GM18907 (cell line): ENCODE measurements at regions not wholly inside any gene's neighbourhood (a gene's known extent, or its start where the extent isn't known, plus 50 kb on each side); places are given as distances from the start of the nearest gene placed in this dataset.

Experiments used
- ATAC-seq: cut with Tn5 transposase; IDR thresholded peaks from one replicate; pipeline ENCODE4 v1.9.1; 2021; ENCODE audit warnings: mild to moderate bottlenecking, moderate library complexity; ENCODE audit not compliant: unreplicated experiment

DNA sequence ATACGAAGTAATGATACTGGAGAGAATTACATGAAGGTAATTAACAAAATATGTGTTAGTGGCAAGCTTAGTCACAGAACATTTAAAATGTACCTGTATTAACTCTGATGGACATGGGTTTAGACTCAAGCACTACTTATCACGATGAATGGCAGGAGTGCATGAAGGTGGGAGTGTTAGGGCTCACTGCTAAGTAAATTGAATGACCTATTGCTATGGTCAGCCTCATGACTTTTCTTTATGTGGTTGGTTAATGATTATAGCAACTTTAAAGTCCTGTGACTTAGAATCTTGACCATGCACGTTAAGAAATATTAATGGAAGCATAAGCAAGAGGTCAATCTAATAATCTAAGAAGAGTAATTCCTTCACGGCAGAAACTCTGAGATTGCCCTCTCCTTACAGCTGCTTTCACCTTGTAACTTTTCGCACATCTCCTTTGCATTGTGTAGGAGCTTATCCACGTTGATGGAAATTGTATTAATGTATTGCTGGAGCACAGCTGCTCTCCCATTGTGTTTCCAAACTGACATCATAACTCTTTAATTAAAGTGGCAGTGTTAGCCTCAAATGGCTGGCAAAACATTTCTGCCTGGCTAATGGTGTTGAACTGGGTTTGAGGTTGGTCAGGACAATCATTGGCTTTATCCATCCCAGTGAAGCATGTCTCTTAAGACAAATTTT is 114.5 kb downstream of the RXFP2 start:
- no peak for ATAC-seq

DNA sequence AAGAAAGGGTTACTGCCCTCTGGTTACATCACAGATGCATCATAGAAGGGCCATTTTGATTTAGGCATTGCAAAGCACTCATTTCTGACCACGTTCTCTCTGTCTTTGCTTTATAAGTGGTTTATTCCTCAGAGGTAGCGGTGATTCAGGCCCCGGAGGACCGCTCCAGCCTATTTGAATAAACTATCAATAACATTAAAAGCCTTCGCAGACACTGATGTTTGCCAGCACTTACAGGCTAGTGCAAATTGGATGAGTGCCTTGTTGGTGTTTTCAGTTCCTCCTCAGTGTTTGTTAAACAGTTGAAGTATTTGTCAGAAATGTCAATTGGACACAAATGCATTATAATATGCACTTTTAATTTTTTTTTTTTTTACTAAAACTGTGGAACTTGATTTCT is 120.2 kb downstream of the RXFP2 start:
- peak; percentile 62 for ATAC-seq

DNA sequence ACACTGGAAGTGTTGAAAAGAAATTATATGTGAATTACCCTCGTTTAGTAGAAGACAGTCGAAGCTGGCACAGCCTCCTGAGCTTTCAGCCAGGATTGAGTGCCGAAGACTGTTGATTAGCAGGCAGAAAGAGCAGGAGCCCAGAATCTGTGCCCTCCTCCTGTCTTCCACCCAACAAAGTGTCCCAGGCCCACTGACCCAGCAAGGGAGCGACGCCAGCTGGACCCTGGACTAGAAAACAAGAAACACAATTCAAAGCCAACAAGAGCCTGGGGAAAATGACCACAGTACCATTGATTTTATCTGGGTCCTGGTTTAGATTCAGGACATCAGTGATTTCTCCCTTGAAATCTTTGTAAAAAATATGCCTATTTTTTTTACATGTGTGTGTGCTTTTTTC is 120.7 kb downstream of the RXFP2 start:
- no peak for ATAC-seq

DNA sequence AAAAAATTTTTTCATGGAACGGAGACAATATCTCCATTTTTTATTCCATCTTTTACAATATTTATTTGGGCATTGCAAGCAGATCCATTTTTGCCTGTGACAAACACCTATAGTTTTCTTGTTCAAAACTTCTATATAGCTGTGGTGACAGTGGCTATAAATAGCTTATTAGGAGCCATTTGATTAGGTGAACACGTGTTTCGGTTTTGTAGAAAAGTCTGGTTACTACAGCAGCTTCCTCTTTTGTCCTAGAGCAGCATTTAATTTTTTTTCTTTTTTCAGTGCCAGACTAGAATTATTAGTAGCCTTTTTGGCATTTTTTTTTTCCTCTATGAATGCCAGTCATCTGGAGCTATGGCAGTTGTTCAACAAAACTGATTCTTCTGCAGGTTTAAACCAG is 123.5 kb downstream of the RXFP2 start:
- peak; percentile 64 for ATAC-seq

DNA sequence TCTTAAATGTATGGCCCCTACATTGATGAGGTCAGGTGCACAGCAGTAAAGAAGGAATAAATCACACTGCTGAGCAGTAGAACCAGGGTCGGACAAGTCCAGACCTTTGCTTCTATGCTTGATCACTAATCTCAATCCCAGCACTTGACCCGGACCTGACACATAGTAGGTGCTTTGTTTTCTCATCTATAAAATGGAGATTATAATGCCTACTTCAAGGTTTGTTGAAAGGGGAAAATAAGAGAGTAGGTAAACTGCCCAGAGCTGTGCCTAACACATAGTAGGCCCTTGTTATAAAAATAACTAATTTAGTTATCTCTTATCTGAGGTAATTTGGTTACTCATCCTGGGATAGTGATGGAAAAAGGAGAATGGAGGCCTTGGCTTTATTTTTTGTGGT is 125.0 kb downstream of the RXFP2 start:
- ATAC-seq, result no peak

DNA sequence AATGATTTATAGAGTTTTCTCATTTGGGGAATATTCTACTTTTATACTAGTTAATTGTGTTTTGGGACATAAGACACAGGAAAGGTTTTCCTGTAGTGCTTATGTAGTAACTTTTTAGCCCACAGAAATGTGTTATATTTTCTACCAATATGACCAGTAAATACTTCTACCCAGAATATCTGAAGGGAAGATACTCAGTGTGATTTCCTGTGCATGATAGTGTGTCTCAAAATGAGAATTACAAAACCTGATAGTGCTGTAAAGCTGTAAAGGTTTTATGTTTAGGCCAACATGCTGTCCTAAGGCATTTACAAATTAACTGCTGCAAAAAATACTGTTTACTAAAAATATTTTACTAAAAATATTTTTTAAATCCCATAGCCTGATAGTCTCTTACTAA is 126.8 kb downstream of the RXFP2 start:
- no peak for ATAC-seq

DNA sequence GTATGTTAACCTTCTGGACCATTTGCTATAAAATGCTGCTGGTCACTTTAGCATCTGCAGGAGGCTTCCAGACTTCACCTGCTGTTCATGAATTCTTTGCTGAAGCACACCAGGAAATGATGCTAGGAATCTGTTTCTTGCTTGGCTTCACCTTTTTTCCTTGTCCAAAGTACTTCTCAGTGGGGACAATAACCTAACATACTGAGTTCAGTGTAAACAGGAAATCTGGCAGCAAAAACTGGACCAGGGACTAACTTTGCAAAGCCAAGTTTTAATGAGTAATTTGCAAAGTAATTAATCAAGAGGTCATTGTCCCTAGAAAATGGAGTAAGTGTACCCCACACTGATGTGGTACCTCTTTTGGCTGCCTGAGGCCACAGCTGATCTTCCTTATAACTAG is 128.4 kb downstream of the RXFP2 start:
- no peak for ATAC-seq

DNA sequence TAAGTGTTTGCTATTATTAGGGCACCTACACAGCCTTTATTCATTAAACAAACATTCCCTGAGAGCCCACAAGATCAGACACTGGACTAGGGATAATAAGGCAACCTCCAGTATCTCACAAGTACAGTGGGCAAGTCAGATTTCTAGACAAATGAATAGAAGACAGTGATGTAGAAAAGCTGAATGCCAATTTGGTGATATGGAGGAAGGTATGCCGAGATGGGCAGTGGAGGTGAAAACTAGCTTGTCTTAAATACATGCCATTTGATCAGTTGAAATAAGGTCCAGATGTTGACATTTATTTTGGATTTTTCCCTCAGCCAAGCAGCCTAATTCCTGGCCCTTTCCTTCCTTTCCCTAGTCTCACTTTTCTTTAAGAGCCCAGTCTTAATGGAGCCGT is 130.3 kb downstream of the RXFP2 start:
- no peak for ATAC-seq

DNA sequence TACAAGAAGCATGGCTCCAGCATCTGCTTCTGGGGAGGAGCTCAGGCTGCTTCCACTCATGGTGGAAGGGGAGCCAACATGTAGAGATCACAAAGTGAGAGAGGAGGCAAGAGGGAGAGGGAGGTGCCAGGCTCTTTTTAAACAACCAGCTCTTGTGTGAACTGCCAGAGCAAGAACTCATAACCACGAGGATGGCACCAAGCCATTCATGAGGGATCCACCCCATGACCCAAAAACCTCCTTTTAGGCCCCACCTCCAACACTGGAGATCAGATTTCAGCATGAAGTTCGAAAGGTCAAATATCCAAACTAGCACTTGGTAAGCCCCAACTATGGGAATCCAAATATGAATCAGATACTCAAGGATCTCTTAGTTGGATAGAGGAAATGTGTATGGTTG is 131.2 kb downstream of the RXFP2 start:
- no peak for ATAC-seq

DNA sequence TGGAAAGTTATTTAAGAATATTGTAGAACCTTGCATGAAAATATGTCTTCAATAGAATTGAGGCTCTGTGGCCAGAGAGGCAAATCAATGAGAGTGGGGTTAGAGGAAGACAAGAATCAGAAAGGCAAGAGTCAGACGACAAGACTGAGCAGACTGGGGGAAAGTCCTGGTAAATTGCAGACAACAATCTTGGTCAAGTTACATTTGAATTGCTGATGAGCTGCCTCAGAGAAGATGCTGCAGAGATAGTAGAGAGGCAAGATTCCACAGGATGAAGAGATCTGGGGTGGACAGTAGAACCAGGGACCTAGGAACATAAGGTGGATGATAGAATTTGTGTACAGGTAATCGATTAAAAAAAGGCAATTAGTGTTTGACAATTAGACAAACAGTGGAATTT is 133.8 kb downstream of the RXFP2 start:
- ATAC-seq, result no peak

DNA sequence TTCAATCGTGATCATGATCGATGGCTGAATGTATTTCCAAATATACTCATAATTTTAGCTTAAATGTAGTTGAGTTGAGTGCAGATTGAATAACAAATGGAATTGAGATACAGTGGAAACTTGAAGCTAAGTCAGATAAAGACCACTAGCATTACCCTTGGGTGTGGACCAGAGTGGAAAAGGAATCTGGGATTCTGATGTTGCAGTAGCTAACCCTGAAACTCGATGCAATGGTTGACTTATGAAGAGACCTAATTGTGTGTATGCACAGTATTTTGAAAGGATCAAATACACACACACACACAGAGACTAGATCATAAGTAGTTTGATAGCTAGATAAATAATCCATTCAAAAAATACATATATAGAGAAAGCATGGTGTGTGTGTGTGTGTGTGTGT is 135.8 kb downstream of the RXFP2 start:
- ATAC-seq, result no peak

DNA sequence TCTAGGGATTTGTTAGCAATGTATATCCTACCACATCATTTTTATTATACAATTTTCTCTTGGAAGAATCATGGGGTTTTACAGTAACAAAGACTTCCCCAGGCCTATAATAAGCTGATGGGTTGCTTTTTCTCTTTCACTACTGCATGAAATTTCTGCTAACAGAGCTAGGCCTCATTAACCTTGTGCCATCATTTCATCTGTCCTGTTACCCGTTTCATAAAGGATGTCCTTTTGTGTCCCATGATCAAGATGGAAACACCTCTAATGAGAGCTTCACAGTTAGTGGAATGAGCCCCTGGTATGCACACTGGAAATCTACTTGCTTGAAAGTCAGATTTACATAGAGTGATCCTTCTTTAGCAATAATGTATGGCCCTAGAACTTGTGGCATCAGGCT is 138.7 kb downstream of the RXFP2 start:
- ATAC-seq, result no peak

DNA sequence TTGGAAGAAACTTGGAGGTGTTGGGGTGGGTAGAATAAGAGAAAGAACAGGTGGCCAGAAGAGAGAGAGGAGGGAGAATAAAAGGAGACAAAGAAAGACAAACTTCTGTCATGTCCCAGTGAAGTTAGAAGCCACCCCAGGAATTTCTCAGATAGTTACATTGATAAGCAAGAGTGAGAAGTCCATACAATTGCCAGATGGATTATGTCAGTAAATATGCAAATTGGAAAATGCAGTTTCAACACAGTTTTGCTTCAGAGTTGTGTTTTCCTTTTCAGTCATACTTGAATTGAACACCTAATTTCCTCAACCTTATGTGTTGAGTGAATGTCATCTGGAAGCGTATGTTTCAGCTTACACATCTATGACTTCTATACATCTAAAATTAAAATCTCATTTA is 139.2 kb downstream of the RXFP2 start:
- no peak for ATAC-seq

DNA sequence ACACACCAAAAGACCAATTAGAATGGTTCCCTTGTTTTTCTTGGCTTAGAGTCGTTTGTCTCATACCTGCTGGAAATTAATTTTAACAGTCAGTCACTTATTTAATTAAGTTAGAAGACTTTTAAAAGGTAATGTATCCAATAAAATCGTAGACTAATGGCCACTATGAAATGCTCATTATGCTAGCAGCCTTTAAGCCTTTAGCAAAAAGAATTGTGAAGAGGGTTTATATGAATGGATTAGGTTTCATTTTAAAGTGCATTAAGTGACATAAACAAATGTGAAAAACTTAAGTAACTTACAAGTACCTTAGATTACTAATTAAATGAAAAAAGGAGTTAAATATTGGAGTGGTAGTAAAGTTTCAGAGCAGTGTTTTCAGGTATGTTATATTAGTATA is 139.6 kb downstream of the RXFP2 start:
- ATAC-seq, result no peak

DNA sequence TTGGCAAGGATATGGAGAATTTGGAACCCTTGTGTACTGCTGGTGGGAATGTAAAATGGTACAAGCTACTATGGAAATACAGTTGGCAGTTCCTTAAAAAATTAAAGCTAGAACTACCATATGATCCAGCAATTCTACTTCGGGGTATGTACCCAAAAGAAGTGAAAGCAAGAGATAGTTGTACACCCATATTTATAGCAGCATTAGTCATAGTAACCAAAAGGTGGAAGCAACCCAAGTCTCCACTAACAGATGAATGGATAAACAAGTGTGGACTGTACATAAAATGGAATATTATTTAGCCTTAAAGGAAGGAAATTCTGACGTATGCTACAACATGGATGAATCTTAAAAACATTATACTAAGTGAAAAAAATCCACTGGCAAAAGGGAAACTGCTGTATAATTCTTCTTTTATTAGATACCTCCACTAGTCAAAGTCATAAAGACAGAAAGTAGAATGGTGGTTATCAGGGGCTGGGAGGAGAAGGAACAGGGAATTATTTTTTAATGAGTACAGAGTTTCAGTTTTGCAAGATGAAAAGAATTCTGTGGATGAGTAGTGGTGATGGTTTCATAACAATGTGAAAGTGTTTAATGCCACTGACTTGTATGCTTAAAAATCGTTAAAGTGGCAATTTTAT is 141.6 kb downstream of the RXFP2 start:
- no peak for ATAC-seq

DNA sequence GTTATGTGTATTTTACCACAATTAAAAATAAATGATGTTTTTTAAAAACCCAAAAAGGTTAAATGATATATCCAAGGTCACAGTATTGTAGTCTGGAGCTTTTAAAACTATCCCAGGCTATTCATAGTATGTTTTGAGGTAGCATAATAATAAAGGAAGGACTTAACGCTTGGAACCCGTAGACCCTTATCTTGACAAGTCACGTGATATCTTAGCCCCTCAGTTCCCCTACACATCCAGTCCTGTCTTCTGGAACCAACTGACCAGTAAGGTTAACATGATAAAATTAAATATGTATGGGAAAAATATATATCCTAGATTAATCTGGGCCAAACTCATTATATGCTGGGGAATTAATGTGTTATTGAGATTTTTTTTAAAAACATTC is 142.2 kb downstream of the RXFP2 start:
- no peak for ATAC-seq

DNA sequence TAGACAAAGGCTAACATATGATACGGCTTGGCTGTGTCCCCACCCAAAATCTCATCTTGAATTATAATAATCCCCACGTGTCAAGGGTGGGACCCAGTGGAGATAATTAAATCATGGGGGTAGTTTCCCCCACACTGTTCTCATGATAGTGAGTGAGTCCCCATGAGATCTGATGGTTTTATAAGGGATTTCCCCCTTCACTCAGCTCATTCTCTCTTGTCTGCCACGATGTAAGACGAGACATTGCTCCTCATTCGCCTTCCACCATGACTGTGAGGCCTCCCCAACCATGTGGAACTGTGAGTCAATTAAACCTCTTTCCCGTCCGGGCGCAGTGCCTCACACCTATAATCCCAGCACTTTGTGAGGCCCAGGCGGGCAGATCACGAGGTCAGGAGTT is 143.5 kb downstream of the RXFP2 start:
- ATAC-seq, result no peak

DNA sequence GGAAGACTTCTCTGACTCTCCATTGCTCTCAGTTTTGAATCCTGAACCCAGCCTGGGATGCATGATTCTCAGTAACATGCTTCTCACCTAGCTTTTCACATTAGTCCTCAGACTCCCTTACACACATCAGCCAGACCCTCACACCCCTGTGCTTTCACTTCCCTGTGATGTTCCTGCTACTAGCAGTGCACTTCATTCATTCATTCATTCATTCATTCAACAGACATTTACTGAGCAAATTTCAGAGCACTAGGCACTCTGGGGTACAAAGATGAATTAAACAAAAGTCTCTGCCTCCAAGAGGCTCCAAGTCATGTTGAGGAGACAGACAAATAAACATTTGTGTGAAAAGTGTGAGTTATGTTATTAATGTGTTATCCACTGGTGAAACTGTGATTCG is 145.2 kb downstream of the RXFP2 start:
- ATAC-seq, result no peak

DNA sequence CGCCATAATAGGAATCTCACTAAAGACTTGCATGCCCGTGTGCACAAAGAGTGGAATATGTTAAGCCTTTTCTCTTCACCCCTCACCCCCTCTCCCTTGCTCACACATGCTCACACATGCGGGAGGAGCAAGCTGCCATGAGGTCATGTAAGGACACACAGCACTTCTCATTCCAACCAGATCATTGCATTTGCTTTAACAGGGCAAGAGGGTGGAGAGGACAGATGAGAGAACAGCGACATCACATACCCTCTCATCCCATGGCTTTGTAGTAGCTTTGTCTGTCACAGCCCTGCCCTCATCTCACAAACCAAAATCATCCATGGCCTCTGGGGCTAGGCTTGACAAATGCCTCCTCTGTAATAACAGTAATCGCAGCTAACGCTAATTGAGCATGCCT is 145.6 kb upstream of the FRY start:
- ATAC-seq, result no peak

DNA sequence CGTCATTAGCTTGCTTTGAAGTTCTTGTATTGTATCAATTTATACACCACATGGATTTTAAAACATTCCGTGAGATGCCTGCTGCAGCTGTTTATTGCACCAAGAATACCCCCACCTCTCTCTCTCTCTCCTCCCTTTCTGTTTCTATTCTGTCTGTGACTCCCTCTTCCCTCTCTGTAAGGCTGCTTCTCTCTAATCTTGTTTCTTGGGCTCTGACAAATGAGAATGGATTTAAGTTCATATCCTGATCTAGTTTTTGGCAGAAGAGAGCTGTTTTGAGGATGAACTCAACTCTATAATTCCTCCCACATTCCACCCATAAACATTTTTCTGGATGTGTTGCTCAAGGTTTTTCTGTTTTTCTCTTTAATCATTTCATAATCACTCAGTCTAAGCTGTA is 144.3 kb upstream of the FRY start:
- no peak for ATAC-seq

DNA sequence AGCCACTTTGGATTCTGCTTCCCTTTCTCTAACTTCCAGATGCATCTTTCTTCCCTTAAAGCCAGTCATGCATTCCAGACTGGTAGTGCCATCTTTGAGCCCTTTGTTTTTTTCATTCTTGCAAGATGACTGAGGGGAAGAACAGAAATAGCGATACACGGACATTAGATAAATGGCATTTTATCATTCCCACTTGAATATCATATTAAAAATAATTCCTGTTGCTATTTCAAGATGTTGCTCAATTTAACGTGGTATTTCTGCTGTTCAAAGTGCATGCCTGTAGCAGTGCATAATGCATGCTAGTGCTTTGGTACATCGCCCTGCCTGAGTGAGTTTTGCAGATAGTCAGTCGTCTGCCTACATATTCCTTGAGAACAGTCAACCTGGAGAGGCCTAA is 140.6 kb upstream of the FRY start:
- ATAC-seq, result no peak

DNA sequence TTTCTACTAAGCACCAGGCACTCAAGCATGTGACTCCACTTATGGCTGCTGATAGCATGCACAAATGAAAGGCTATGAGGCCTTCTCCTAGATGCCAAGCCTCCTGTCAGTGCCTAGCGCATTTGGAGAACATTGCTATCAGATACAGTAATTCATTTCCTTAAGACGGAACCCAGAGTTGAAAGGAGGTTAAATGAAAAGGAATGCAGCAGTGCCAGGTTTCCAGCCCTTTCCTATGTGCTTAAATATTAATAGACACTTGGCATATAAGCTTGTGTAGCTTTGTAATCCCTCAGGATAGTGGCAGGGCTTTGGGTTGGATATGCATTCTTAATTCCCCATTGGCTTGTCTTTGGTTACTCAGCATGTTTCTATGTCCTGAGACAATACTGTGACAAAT is 140.1 kb upstream of the FRY start:
- ATAC-seq, result no peak

DNA sequence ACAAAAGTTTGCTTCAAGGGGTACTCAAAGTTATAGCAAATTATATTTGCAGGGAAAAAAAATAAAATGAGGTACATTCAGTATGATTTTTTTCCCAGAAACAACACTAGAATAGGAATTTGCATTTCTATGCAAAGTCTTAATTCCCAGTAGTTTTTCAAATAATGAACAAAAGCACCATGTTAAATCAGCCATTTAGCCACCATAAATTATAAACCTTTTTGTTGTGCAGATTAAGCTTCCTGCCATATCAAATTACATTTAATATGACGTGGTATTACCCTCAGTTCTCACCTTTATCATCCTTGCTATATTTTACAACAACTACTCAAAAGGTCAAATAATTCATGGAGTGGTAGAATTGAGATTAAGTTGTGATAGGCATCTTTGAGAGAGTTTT is 136.6 kb upstream of the FRY start:
- ATAC-seq, result no peak
